ENCODE measurements at regions not wholly inside any gene's neighbourhood (a gene's known extent, or its start where the extent isn't known, plus 50 kb on each side); places are given as distances from the start of the nearest gene placed in this dataset.

- H3K9ac ChIP-seq (ENCODE audit: low read length) = no peak overlapping the region
- H3K18ac ChIP-seq (ENCODE audit: low read length) = no peak overlapping the region
- H3K79me2 ChIP-seq (ENCODE audit: control insufficient read depth, insufficient read depth, low read length) = no peaks in the 10 kb centered on the region
- H2AK5ac ChIP-seq (ENCODE audit: low read length) = no peak overlapping the region
- no peak overlapping the region for H3K23ac ChIP-seq (ENCODE audit: low read length)
- no peaks in the 10 kb centered on the region for H3K79me1 ChIP-seq (ENCODE audit: low read length)
- no peak overlapping the region for H4K5ac ChIP-seq (ENCODE audit: low read length)
- H2BK5ac ChIP-seq (ENCODE audit: low read length) = no peak overlapping the region
- no peak overlapping the region for H3K4ac ChIP-seq (ENCODE audit: low read depth, low read length)
- no peak overlapping the region for H3K27ac ChIP-seq (ENCODE audit: low read depth, low read length)
- no peak overlapping the region for H2BK120ac ChIP-seq (ENCODE audit: low read depth, low read length)
- no peaks in the 10 kb centered on the region for H3K27me3 ChIP-seq (ENCODE audit: insufficient read depth, low read length, poor library complexity)
- no peak overlapping the region for H3K56ac ChIP-seq (ENCODE audit: low read length)
- WGBS (ENCODE audit: extremely low coverage, insufficient coverage, low lambda C conversion rate) = no CpG with 5 or more reads among the region's 6 CpGs
- H2BK15ac ChIP-seq (replicated peaks; ENCODE audit: low read depth) = no peak overlapping the region
- H4K8ac ChIP-seq (ENCODE audit: low read depth, low read length) = no peak overlapping the region
- no peak for DNase-seq
- H3K4me1 ChIP-seq (ENCODE audit: control insufficient read depth, low read depth, low read length) = no peaks in the 10 kb centered on the region
- H3K4me2 ChIP-seq (ENCODE audit: low read length) = no peak overlapping the region
- H3K36me3 ChIP-seq (ENCODE audit: control insufficient read depth, insufficient read depth, low read length) = no peaks in the 10 kb centered on the region
- no peak overlapping the region for H3K4me3 ChIP-seq (ENCODE audit: low read length)
These were observed 132.6 kb upstream of the CST7 start for GRCh38 chr20:24816431-24816830.

GRCh38 chr20:24816907-24817306, 132.2 kb upstream of the CST7 start:
- H3K4me1 ChIP-seq (ENCODE audit: control insufficient read depth, low read depth, low read length) = no peaks in the 10 kb centered on the region
- H2BK15ac ChIP-seq (replicated peaks; ENCODE audit: low read depth) = no peak overlapping the region
- H3K56ac ChIP-seq (ENCODE audit: low read length) = no peak overlapping the region
- H3K27ac ChIP-seq (ENCODE audit: low read depth, low read length) = no peak overlapping the region
- no peak overlapping the region for H2BK120ac ChIP-seq (ENCODE audit: low read depth, low read length)
- H3K36me3 ChIP-seq (ENCODE audit: control insufficient read depth, insufficient read depth, low read length) = no peaks in the 10 kb centered on the region
- H3K4me3 ChIP-seq (ENCODE audit: low read length) = no peak overlapping the region
- no peaks in the 10 kb centered on the region for H3K79me1 ChIP-seq (ENCODE audit: low read length)
- no CpG with 5 or more reads among the region's 4 CpGs for WGBS (ENCODE audit: extremely low coverage, insufficient coverage, low lambda C conversion rate)
- no peak overlapping the region for H2BK5ac ChIP-seq (ENCODE audit: low read length)
- H3K9ac ChIP-seq (ENCODE audit: low read length) = no peak overlapping the region
- no peak overlapping the region for H4K5ac ChIP-seq (ENCODE audit: low read length)
- H3K79me2 ChIP-seq (ENCODE audit: control insufficient read depth, insufficient read depth, low read length) = no peaks in the 10 kb centered on the region
- no peak overlapping the region for H2AK5ac ChIP-seq (ENCODE audit: low read length)
- no peak for DNase-seq
- H3K4ac ChIP-seq (ENCODE audit: low read depth, low read length) = no peak overlapping the region
- H3K27me3 ChIP-seq (ENCODE audit: insufficient read depth, low read length, poor library complexity) = no peaks in the 10 kb centered on the region
- no peak overlapping the region for H3K18ac ChIP-seq (ENCODE audit: low read length)
- no peak overlapping the region for H4K8ac ChIP-seq (ENCODE audit: low read depth, low read length)
- H3K23ac ChIP-seq (ENCODE audit: low read length) = no peak overlapping the region
- no peak overlapping the region for H3K4me2 ChIP-seq (ENCODE audit: low read length)

GRCh38 chr20:24817351-24817750, 131.7 kb upstream of the CST7 start:
- Histone ChIP-seq H3K27me3 (ENCODE audit: insufficient read depth, low read length, poor library complexity) (no peaks in the 10 kb centered on the region), H3K4me3 (ENCODE audit: low read length) (no peak overlapping the region), H3K56ac (ENCODE audit: low read length) (no peak overlapping the region), H2BK120ac (ENCODE audit: low read depth, low read length) (no peak overlapping the region), H3K18ac (ENCODE audit: low read length) (no peak overlapping the region), H3K4me1 (ENCODE audit: control insufficient read depth, low read depth, low read length) (no peaks in the 10 kb centered on the region), H2AK5ac (ENCODE audit: low read length) (no peak overlapping the region), H2BK5ac (ENCODE audit: low read length) (no peak overlapping the region), H4K5ac (ENCODE audit: low read length) (no peak overlapping the region), H3K27ac (ENCODE audit: low read depth, low read length) (no peak overlapping the region), H3K79me2 (ENCODE audit: control insufficient read depth, insufficient read depth, low read length) (no peaks in the 10 kb centered on the region), H3K36me3 (ENCODE audit: control insufficient read depth, insufficient read depth, low read length) (no peaks in the 10 kb centered on the region), H4K8ac (ENCODE audit: low read depth, low read length) (no peak overlapping the region), H3K79me1 (ENCODE audit: low read length) (no peaks in the 10 kb centered on the region), H3K23ac (ENCODE audit: low read length) (no peak overlapping the region), H3K4ac (ENCODE audit: low read depth, low read length) (no peak overlapping the region), H3K4me2 (ENCODE audit: low read length) (no peak overlapping the region), H3K9ac (ENCODE audit: low read length) (no peak overlapping the region), H2BK15ac (replicated peaks; ENCODE audit: low read depth) (no peak overlapping the region)
- no CpG with 5 or more reads among the region's 6 CpGs for WGBS (ENCODE audit: extremely low coverage, insufficient coverage, low lambda C conversion rate)
- no peak for DNase-seq

- Histone ChIP-seq H3K56ac (ENCODE audit: low read length) (no peak overlapping the region), H3K18ac (ENCODE audit: low read length) (no peak overlapping the region), H2BK15ac (replicated peaks; ENCODE audit: low read depth) (no peak overlapping the region), H3K23ac (ENCODE audit: low read length) (no peak overlapping the region), H4K8ac (ENCODE audit: low read depth, low read length) (no peak overlapping the region), H3K4me3 (ENCODE audit: low read length) (no peak overlapping the region), H3K27ac (ENCODE audit: low read depth, low read length) (no peak overlapping the region), H3K9ac (ENCODE audit: low read length) (no peak overlapping the region), H3K4me1 (ENCODE audit: control insufficient read depth, low read depth, low read length) (no peaks in the 10 kb centered on the region), H2BK120ac (ENCODE audit: low read depth, low read length) (no peak overlapping the region), H3K27me3 (ENCODE audit: insufficient read depth, low read length, poor library complexity) (no peaks in the 10 kb centered on the region), H3K36me3 (ENCODE audit: control insufficient read depth, insufficient read depth, low read length) (no peaks in the 10 kb centered on the region), H3K4ac (ENCODE audit: low read depth, low read length) (no peak overlapping the region), H3K79me1 (ENCODE audit: low read length) (no peaks in the 10 kb centered on the region), H3K4me2 (ENCODE audit: low read length) (no peak overlapping the region), H2AK5ac (ENCODE audit: low read length) (no peak overlapping the region), H2BK5ac (ENCODE audit: low read length) (no peak overlapping the region), H3K79me2 (ENCODE audit: control insufficient read depth, insufficient read depth, low read length) (no peaks in the 10 kb centered on the region), H4K5ac (ENCODE audit: low read length) (no peak overlapping the region)
- no CpG with 5 or more reads among the region's 5 CpGs for WGBS (ENCODE audit: extremely low coverage, insufficient coverage, low lambda C conversion rate)
- no peak for DNase-seq
These were observed 131.0 kb upstream of the CST7 start for GRCh38 chr20:24818056-24818455.

- Histone ChIP-seq H3K56ac (ENCODE audit: low read length) (no peak overlapping the region), H4K5ac (ENCODE audit: low read length) (no peak overlapping the region), H2BK15ac (replicated peaks; ENCODE audit: low read depth) (no peak overlapping the region), H2BK120ac (ENCODE audit: low read depth, low read length) (no peak overlapping the region), H3K79me2 (ENCODE audit: control insufficient read depth, insufficient read depth, low read length) (no peaks in the 10 kb centered on the region), H3K23ac (ENCODE audit: low read length) (no peak overlapping the region), H3K4ac (ENCODE audit: low read depth, low read length) (no peak overlapping the region), H3K27ac (ENCODE audit: low read depth, low read length) (no peak overlapping the region), H3K18ac (ENCODE audit: low read length) (no peak overlapping the region), H3K36me3 (ENCODE audit: control insufficient read depth, insufficient read depth, low read length) (no peaks in the 10 kb centered on the region), H3K79me1 (ENCODE audit: low read length) (no peaks in the 10 kb centered on the region), H2BK5ac (ENCODE audit: low read length) (no peak overlapping the region), H3K9ac (ENCODE audit: low read length) (no peak overlapping the region), H3K4me2 (ENCODE audit: low read length) (no peak overlapping the region), H3K4me1 (ENCODE audit: control insufficient read depth, low read depth, low read length) (no peaks in the 10 kb centered on the region), H4K8ac (ENCODE audit: low read depth, low read length) (no peak overlapping the region), H3K4me3 (ENCODE audit: low read length) (no peak overlapping the region), H3K27me3 (ENCODE audit: insufficient read depth, low read length, poor library complexity) (no peaks in the 10 kb centered on the region), H2AK5ac (ENCODE audit: low read length) (no peak overlapping the region)
- DNase-seq = no peak
- no CpG with 5 or more reads among the region's 14 CpGs for WGBS (ENCODE audit: extremely low coverage, insufficient coverage, low lambda C conversion rate)
These were observed 129.6 kb upstream of the CST7 start for GRCh38 chr20:24819331-24819965.

GRCh38 chr20:24820345-24820744, 128.7 kb upstream of the CST7 start:
- Histone ChIP-seq H3K27me3 (ENCODE audit: insufficient read depth, low read length, poor library complexity) (no peaks in the 10 kb centered on the region), H3K56ac (ENCODE audit: low read length) (no peak overlapping the region), H3K9ac (ENCODE audit: low read length) (no peak overlapping the region), H2AK5ac (ENCODE audit: low read length) (no peak overlapping the region), H3K4me1 (ENCODE audit: control insufficient read depth, low read depth, low read length) (no peaks in the 10 kb centered on the region), H2BK120ac (ENCODE audit: low read depth, low read length) (no peak overlapping the region), H3K79me1 (ENCODE audit: low read length) (no peaks in the 10 kb centered on the region), H3K4me2 (ENCODE audit: low read length) (no peak overlapping the region), H3K27ac (ENCODE audit: low read depth, low read length) (no peak overlapping the region), H3K23ac (ENCODE audit: low read length) (no peak overlapping the region), H3K4me3 (ENCODE audit: low read length) (no peak overlapping the region), H3K4ac (ENCODE audit: low read depth, low read length) (no peak overlapping the region), H3K18ac (ENCODE audit: low read length) (no peak overlapping the region), H2BK5ac (ENCODE audit: low read length) (no peak overlapping the region), H3K79me2 (ENCODE audit: control insufficient read depth, insufficient read depth, low read length) (no peaks in the 10 kb centered on the region), H2BK15ac (replicated peaks; ENCODE audit: low read depth) (no peak overlapping the region), H3K36me3 (ENCODE audit: control insufficient read depth, insufficient read depth, low read length) (no peaks in the 10 kb centered on the region), H4K5ac (ENCODE audit: low read length) (no peak overlapping the region), H4K8ac (ENCODE audit: low read depth, low read length) (no peak overlapping the region)
- no CpG with 5 or more reads among the region's 6 CpGs for WGBS (ENCODE audit: extremely low coverage, insufficient coverage, low lambda C conversion rate)
- no peak for DNase-seq
